Karpas-422 (cell line): ENCODE measurements at regions not wholly inside any gene's neighbourhood (a gene's known extent, or its start where the extent isn't known, plus 50 kb on each side); places are given as distances from the start of the nearest gene placed in this dataset.

Experiments
- DNase-seq: peaks from one replicate; pipeline ENCODE4 v3.0.0-alpha.2; 2015
- H2AFZ ChIP-seq: fragments of 200-600 bp; sonication (generic); 2 replicates; pipeline ENCODE4 v1.6.1; 2014; ENCODE audit warnings: antibody characterized with exemption, low read length, mixed read lengths
- H3K27ac ChIP-seq: fragments of 200-600 bp; sonication (generic); 2 replicates; pipeline ENCODE4 v1.5.1; 2014; ENCODE audit warnings: mild to moderate bottlenecking, low read length, moderate library complexity
- H3K27me3 ChIP-seq: fragments of 200-600 bp; sonication (generic); 2 replicates; pipeline ENCODE4 v1.6.1; 2014; ENCODE audit warnings: low read length, mixed read lengths
- H3K36me3 ChIP-seq: fragments of 200-600 bp; sonication (generic); 2 replicates; pipeline ENCODE4 v1.6.1; 2014; ENCODE audit warnings: low read length, mixed read lengths; ENCODE audit not compliant: insufficient read depth
- H3K4me1 ChIP-seq: fragments of 200-600 bp; sonication (generic); 2 replicates; pipeline ENCODE4 v1.6.1; 2014; ENCODE audit warnings: mild to moderate bottlenecking, low read length, mixed read lengths
- H3K4me2 ChIP-seq: fragments of 200-600 bp; sonication (generic); 2 replicates; pipeline ENCODE4 v1.6.1; 2014; ENCODE audit warnings: low read length, low read depth, mild to moderate bottlenecking; ENCODE audit not compliant: poor library complexity, severe bottlenecking
- H3K4me3 ChIP-seq: fragments of 200-600 bp; sonication (generic); 2 replicates; pipeline ENCODE4 v1.5.1; 2014; ENCODE audit warnings: mild to moderate bottlenecking, antibody characterized with exemption, low read length, mixed read lengths
- H3K79me2 ChIP-seq: fragments of 200-600 bp; sonication (generic); 2 replicates; pipeline ENCODE4 v1.6.1; 2014; ENCODE audit warnings: mild to moderate bottlenecking, low read length, mixed read lengths
- H3K9ac ChIP-seq: fragments of 200-600 bp; sonication (generic); 2 replicates; pipeline ENCODE4 v1.6.0; 2014; ENCODE audit warnings: low read length
- H3K9me2 ChIP-seq: fragments of 200-600 bp; sonication (generic), shearing (Covaris generic); replicated peaks from 2 replicates; pipeline ENCODE4 v1.6.0; 2014; ENCODE audit warnings: mild to moderate bottlenecking, low read length, moderate library complexity; ENCODE audit not compliant: insufficient read depth
- H3K9me3 ChIP-seq: fragments of 300-700, 200-600 bp; sonication (generic); 2 replicates; pipeline ENCODE4 v1.6.1; 2014; ENCODE audit warnings: low read length, mixed read lengths
- H4K20me1 ChIP-seq: fragments of 200-600 bp; sonication (generic); 2 replicates; pipeline ENCODE4 v1.6.1; 2014; ENCODE audit warnings: mild to moderate bottlenecking, antibody characterized with exemption, low read length, low read depth; ENCODE audit not compliant: insufficient read depth

DNA sequence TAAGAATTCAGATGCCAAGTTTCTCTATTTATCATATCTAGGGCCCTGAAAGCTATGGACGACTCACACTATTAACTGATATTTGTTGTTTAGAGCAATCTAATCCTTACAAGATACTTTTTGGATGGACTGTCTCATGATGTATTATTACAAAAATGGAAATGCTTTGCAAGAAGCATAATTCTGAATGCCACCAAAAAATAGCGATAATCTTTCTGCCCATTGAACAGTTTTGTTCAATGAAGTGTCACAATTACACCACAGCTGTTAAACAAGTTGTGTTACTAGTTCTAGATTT, 460.4 kb upstream of the JARID2 start:
- H2AFZ ChIP-seq: no peak overlapping the region
- no peaks in the 10 kb centered on the region for H3K9me3 ChIP-seq
- no peaks in the 10 kb centered on the region for H3K36me3 ChIP-seq
- H3K4me1 ChIP-seq: no peaks in the 10 kb centered on the region
- H3K9me2 ChIP-seq: no peaks in the 10 kb centered on the region
- no peaks in the 10 kb centered on the region for H3K79me2 ChIP-seq
- no peak overlapping the region for H3K4me3 ChIP-seq
- no peak overlapping the region for H3K9ac ChIP-seq
- no peak overlapping the region for H3K4me2 ChIP-seq
- no peak for DNase-seq
- no peaks in the 10 kb centered on the region for H4K20me1 ChIP-seq
- no peak overlapping the region for H3K27ac ChIP-seq
- no peaks in the 10 kb centered on the region for H3K27me3 ChIP-seq

- H3K4me1 ChIP-seq: no peaks in the 10 kb centered on the region
- no peak overlapping the region for H3K27ac ChIP-seq
- H4K20me1 ChIP-seq: no peaks in the 10 kb centered on the region
- H3K36me3 ChIP-seq: no peaks in the 10 kb centered on the region
- H3K9ac ChIP-seq: no peak overlapping the region
- no peak overlapping the region for H2AFZ ChIP-seq
- no peak overlapping the region for H3K4me3 ChIP-seq
- H3K4me2 ChIP-seq: no peak overlapping the region
- no peaks in the 10 kb centered on the region for H3K27me3 ChIP-seq
- H3K9me3 ChIP-seq: no peaks in the 10 kb centered on the region
- no peak for DNase-seq
- H3K79me2 ChIP-seq: no peaks in the 10 kb centered on the region
- no peaks in the 10 kb centered on the region for H3K9me2 ChIP-seq
Measured at GRCh38 chr6:14786008-14786407, 459.9 kb upstream of the JARID2 start.

DNA sequence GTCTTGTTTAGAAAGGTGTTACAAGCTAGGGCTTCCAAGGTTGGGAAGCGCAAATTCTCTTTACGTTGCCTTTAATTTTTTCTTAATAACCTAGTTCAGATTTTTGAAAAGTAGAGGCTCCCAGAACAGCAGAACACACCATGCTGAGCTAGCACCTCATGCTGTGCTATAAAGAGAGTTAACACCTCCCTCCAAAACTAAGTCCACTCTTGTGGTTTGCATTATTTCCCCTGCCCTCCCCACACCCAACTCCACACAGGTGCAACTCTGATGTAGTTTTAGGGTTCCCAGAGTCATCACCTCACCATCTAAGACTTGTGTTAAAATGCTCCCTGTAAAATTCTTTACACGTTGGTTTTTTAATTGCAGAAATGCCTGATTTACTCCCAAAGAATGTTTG, 459.4 kb upstream of the JARID2 start:
- H3K27me3 ChIP-seq: no peaks in the 10 kb centered on the region
- no peaks in the 10 kb centered on the region for H3K4me1 ChIP-seq
- H3K36me3 ChIP-seq: no peaks in the 10 kb centered on the region
- no peaks in the 10 kb centered on the region for H3K9me2 ChIP-seq
- no peaks in the 10 kb centered on the region for H3K79me2 ChIP-seq
- H3K4me3 ChIP-seq: no peak overlapping the region
- no peak overlapping the region for H3K4me2 ChIP-seq
- H4K20me1 ChIP-seq: no peaks in the 10 kb centered on the region
- H3K9ac ChIP-seq: no peak overlapping the region
- DNase-seq: no peak
- no peaks in the 10 kb centered on the region for H3K9me3 ChIP-seq
- H3K27ac ChIP-seq: no peak overlapping the region
- no peak overlapping the region for H2AFZ ChIP-seq

GRCh38 chr6:14787250-14787649, 458.6 kb upstream of the JARID2 start:
- no peak overlapping the region for H3K27ac ChIP-seq
- H3K4me1 ChIP-seq: no peaks in the 10 kb centered on the region
- no peaks in the 10 kb centered on the region for H3K79me2 ChIP-seq
- H3K9me2 ChIP-seq: no peaks in the 10 kb centered on the region
- H3K36me3 ChIP-seq: no peaks in the 10 kb centered on the region
- H3K4me3 ChIP-seq: no peak overlapping the region
- no peaks in the 10 kb centered on the region for H3K9me3 ChIP-seq
- H3K9ac ChIP-seq: no peak overlapping the region
- H3K4me2 ChIP-seq: no peak overlapping the region
- no peaks in the 10 kb centered on the region for H4K20me1 ChIP-seq
- H3K27me3 ChIP-seq: no peaks in the 10 kb centered on the region
- H2AFZ ChIP-seq: no peak overlapping the region
- no peak for DNase-seq

DNA sequence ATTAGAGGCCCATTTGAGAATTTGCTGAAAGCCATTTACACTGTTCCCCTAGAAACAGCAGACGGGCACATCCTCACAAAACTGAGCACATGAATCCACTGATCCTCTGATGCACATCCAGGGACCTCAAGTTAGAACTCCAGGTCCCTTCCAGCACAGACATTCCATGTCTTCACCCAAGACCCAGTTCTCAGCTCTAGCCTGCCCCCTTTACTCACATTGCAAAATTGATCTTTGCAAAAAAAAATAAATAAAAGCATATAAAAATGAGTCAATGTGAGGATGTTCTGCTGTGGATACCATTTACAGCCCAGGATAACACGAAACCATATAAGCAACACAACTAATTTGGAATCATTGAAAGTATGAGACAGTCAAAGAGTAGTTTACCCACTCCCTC, 458.2 kb upstream of the JARID2 start:
- DNase-seq: no peak
- no peaks in the 10 kb centered on the region for H3K27me3 ChIP-seq
- H3K4me2 ChIP-seq: no peak overlapping the region
- H3K4me3 ChIP-seq: no peak overlapping the region
- H3K4me1 ChIP-seq: no peaks in the 10 kb centered on the region
- no peak overlapping the region for H3K27ac ChIP-seq
- H3K9me3 ChIP-seq: no peaks in the 10 kb centered on the region
- no peaks in the 10 kb centered on the region for H4K20me1 ChIP-seq
- H3K79me2 ChIP-seq: no peaks in the 10 kb centered on the region
- H2AFZ ChIP-seq: no peak overlapping the region
- H3K9ac ChIP-seq: no peak overlapping the region
- H3K36me3 ChIP-seq: no peaks in the 10 kb centered on the region
- no peaks in the 10 kb centered on the region for H3K9me2 ChIP-seq

DNA sequence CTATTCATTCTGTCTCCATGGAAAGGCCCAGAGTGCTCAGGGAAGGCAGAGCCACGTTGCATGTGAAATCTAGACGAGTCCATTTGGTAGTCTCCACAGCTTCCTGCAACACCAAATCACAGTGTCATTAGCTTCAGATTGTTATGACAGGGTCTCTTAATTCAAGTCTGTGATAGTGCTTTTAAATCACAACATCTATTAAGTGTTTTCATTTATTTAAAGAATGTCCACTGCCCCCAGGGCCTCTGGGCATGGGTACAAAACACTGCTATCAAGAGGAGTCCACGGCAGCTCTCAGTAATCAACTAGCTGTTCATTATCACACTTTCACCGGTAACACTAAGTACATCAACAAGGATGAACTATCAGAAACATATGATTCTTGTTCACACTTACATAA, 455.9 kb upstream of the JARID2 start:
- Histone ChIP-seq H3K9me2 (no peaks in the 10 kb centered on the region), H3K4me3 (no peak overlapping the region), H3K36me3 (no peaks in the 10 kb centered on the region), H2AFZ (no peak overlapping the region), H4K20me1 (no peaks in the 10 kb centered on the region), H3K9ac (no peak overlapping the region), H3K27me3 (no peaks in the 10 kb centered on the region), H3K9me3 (no peaks in the 10 kb centered on the region), H3K4me2 (no peak overlapping the region), H3K79me2 (no peaks in the 10 kb centered on the region), H3K4me1 (no peaks in the 10 kb centered on the region), H3K27ac (no peak overlapping the region)
- DNase-seq: no peak

- Histone ChIP-seq H3K4me2 (no peak overlapping the region), H3K36me3 (no peaks in the 10 kb centered on the region), H3K27me3 (no peaks in the 10 kb centered on the region), H3K4me1 (no peaks in the 10 kb centered on the region), H3K27ac (no peak overlapping the region), H3K79me2 (no peaks in the 10 kb centered on the region), H4K20me1 (no peaks in the 10 kb centered on the region), H3K9me2 (no peaks in the 10 kb centered on the region), H2AFZ (no peak overlapping the region), H3K4me3 (no peak overlapping the region), H3K9me3 (no peaks in the 10 kb centered on the region), H3K9ac (no peak overlapping the region)
- no peak for DNase-seq
Measured at GRCh38 chr6:14790976-14791375, 454.9 kb upstream of the JARID2 start.

DNA sequence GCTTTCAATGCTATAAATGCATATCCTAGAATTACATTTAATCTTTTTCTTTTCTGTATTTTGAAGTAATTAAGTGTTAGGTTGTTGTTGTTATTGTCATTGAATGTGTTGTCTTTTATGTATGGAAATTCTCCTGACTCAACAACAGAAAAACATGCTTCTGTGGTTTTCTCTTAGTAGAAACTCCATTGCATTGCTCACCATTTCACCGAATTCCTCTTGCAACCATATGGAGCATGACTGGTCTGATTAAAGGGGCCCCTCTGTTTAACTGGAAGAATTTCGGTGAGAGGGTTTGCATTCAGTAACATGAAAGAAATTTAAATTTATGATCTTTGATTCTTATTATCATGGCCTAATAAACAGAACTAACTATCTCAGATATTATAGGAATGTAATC, 454.3 kb upstream of the JARID2 start:
- no peak overlapping the region for H2AFZ ChIP-seq
- no peaks in the 10 kb centered on the region for H4K20me1 ChIP-seq
- no peak for DNase-seq

More for the DNA sequence above, 454.3 kb upstream of the JARID2 start:
- H3K4me1 ChIP-seq: no peaks in the 10 kb centered on the region
- H3K9me3 ChIP-seq: no peaks in the 10 kb centered on the region
- H3K79me2 ChIP-seq: no peaks in the 10 kb centered on the region
- H3K36me3 ChIP-seq: no peaks in the 10 kb centered on the region
- H3K27ac ChIP-seq: no peak overlapping the region
- H3K9me2 ChIP-seq: no peaks in the 10 kb centered on the region
- no peak overlapping the region for H3K4me3 ChIP-seq
- no peak overlapping the region for H3K9ac ChIP-seq
- no peak overlapping the region for H3K4me2 ChIP-seq
- H3K27me3 ChIP-seq: no peaks in the 10 kb centered on the region
